Stomach smooth muscle (tissue), 2 donors: ENCODE measurements at regions not wholly inside any gene's neighbourhood (a gene's known extent, or its start where the extent isn't known, plus 50 kb on each side); places are given as distances from the start of the nearest gene placed in this dataset.
"Not testable (repeated sequence)": the region's sequence is repeated elsewhere in the genome, so short reads cannot be mapped to it uniquely, and the experiment has no call there.

Source experiments
- H3K27ac ChIP-seq: one replicate; pipeline ENCODE4 v1.7.0; 2013; ENCODE audit warnings: mild to moderate bottlenecking, low read length, inconsistent platforms
- H3K27me3 ChIP-seq, 2 donors: one replicate each; pipeline ENCODE4 v1.7.0; 2013; ENCODE audit warnings: low read length in 2 of 2; ENCODE audit not compliant: insufficient read depth in 2 of 2, control insufficient read depth in 1 of 2
- H3K36me3 ChIP-seq, 2 donors: one replicate each; pipeline ENCODE4 v1.7.0; 2013; ENCODE audit warnings: low read length in 2 of 2; ENCODE audit not compliant: control insufficient read depth in 2 of 2, insufficient read depth in 2 of 2
- H3K4me1 ChIP-seq: one replicate; pipeline ENCODE4 v1.7.0; 2013; ENCODE audit warnings: low read length; ENCODE audit not compliant: control insufficient read depth, insufficient read depth
- H3K4me3 ChIP-seq, 2 donors: one replicate each; pipeline ENCODE4 v1.7.0; 2013; ENCODE audit warnings: low read length in 2 of 2
- H3K9ac ChIP-seq, 2 donors: one replicate each; pipeline ENCODE4 v1.7.0; 2013; ENCODE audit warnings: low read length in 2 of 2, mild to moderate bottlenecking in 1 of 2
- H3K9me3 ChIP-seq, 2 donors: one replicate each; pipeline ENCODE4 v1.7.0; 2013; ENCODE audit warnings: low read length in 2 of 2; ENCODE audit not compliant: control insufficient read depth in 2 of 2
- donor health status: healthy.
- donor health status: Pancreatic carcinoma.

- H3K9me3 ChIP-seq = no peaks in the 10 kb centered on the region
- H3K27me3 ChIP-seq = no peaks in the 10 kb centered on the region
- no peak overlapping the region for H3K9ac ChIP-seq
- no peaks in the 10 kb centered on the region for H3K36me3 ChIP-seq
- no peak overlapping the region for H3K27ac ChIP-seq
- no peak overlapping the region for H3K4me3 ChIP-seq
- no peaks in the 10 kb centered on the region for H3K4me1 ChIP-seq
These were observed 723.3 kb downstream of the CETN3 start for GRCh38 chr5:89686081-89686765.

DNA sequence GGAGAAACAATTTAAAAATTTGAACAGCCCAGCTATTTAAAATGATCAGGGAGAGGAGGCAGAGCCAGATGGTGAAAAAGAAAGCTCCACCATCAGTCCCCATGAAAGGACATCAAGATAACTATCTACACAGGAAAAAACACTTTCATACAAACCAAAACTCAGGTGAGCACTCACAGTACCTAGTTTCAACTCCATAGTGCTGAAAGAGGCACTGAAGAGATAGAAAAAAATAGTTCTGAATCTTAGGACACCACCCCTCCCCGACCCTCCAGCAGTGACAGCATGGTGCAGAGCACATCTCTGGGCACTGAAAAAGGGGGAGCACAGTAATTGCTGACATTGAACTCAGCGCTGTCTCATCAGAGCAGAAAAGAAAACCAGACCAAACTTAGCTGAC lies 732.9 kb downstream of the CETN3 start:
- Histone ChIP-seq H3K36me3 (no peaks in the 10 kb centered on the region), H3K27ac (no peak overlapping the region), H3K4me1 (no peaks in the 10 kb centered on the region), H3K9ac (no peak overlapping the region), H3K9me3 (no peaks in the 10 kb centered on the region), H3K27me3 (no peaks in the 10 kb centered on the region), H3K4me3 (no peak overlapping the region)

DNA sequence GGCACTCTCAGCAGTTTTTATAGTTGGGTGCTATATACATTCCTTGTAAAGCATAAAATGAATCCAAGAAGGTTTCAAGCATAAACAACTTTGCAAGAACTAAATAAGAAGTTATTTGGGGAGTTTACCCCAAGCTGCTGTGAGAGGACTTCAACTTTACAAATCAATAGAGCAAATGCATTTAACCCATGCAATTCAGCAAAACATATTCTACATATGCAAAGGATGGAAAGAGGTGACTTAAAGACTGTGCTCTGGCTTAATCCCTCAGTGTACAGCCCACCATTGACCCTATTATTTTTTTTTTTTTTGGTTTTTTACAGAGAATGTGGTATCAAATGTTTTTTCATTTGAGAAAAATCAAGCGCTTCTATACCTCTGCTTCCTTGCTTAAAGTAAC lies 736.5 kb downstream of the CETN3 start:
- Histone ChIP-seq H3K4me3 (no peak overlapping the region), H3K9ac (no peak overlapping the region), H3K36me3 (no peaks in the 10 kb centered on the region), H3K27me3 (no peaks in the 10 kb centered on the region), H3K27ac (no peak overlapping the region), H3K9me3 (no peaks in the 10 kb centered on the region), H3K4me1 (no peaks in the 10 kb centered on the region)

DNA sequence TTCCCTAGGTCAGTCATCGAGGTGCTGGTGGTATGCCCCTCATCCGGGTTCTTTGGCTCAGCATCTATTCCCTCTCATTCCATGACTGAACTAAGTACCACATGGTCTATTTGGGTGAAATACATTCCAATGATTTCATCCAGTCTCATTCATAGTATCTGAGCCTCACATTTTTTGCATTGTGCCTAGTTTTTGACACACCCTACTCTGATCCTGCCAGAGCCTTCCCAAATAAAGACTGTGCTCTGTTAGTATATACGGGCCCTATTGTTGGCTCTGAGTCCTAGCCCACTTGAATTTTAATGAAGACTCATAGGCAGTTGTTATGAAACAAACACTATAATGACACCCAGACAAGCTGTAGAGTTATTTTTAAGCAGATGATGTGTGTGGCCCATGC lies 740.7 kb downstream of the CETN3 start:
- Histone ChIP-seq H3K9me3 (no peaks in the 10 kb centered on the region), H3K27me3 (no peaks in the 10 kb centered on the region), H3K9ac (no peak overlapping the region), H3K27ac (no peak overlapping the region), H3K4me3 (no peak overlapping the region), H3K36me3 (no peaks in the 10 kb centered on the region), H3K4me1 (no peaks in the 10 kb centered on the region)

DNA sequence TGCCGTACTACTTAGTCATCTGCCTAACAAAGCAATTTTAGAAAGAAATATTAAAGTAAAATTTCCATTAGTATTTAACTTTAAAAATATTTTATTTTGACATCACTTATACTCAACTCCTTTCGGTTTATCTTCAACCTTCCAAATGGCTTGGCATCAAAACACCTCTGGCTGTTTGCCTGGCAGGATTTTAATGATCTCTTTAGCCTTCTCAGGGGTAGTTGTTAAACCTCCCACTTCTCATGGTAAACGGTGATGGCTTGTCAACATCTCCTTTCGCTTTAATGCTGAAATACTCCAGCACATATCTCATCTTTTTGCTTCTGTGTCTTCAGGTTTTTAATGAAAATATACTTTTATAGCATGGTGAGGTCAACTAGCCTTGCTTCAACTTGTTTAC lies 747.1 kb downstream of the CETN3 start:
- Histone ChIP-seq H3K9ac (no peak overlapping the region), H3K27me3 (no peaks in the 10 kb centered on the region), H3K4me3 (no peak overlapping the region), H3K27ac (no peak overlapping the region), H3K9me3 (no peaks in the 10 kb centered on the region), H3K36me3 (no peaks in the 10 kb centered on the region), H3K4me1 (no peaks in the 10 kb centered on the region)

DNA sequence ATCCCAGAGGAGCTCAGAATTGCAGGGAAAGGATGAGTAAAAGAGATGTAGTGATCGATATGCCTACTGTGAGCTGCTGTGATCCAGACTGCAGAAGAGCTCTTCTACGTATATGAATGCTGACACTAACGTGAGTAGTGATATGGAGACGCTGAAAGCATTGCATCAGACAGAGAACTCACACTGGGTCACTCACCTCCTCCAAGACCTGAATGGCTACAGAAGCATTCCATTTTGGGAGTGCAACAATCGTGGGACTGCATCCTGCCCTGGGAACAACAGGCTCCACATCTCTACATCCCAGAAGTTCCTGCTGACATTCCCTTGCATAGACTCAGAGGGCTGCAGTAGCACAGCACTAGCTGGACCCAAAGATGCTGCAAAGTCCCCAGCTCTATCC lies 755.9 kb upstream of the MEF2C start:
- Histone ChIP-seq H3K4me1 (no peaks in the 10 kb centered on the region), H3K9ac (no peak overlapping the region), H3K36me3 (no peaks in the 10 kb centered on the region)

GRCh38 chr5:89634176-89634575 lies 751.2 kb upstream of the MEF2C start:
- not testable (repeated sequence) for H3K9me3 ChIP-seq, H3K36me3 ChIP-seq, H3K9ac ChIP-seq, H3K4me3 ChIP-seq, H3K27me3 ChIP-seq, H3K27ac ChIP-seq, H3K4me1 ChIP-seq

More for the DNA sequence above, 755.9 kb upstream of the MEF2C start:
- no peak overlapping the region for H3K27ac ChIP-seq
- H3K9me3 ChIP-seq = no peaks in the 10 kb centered on the region
- H3K4me3 ChIP-seq = no peak overlapping the region
- no peaks in the 10 kb centered on the region for H3K27me3 ChIP-seq

DNA sequence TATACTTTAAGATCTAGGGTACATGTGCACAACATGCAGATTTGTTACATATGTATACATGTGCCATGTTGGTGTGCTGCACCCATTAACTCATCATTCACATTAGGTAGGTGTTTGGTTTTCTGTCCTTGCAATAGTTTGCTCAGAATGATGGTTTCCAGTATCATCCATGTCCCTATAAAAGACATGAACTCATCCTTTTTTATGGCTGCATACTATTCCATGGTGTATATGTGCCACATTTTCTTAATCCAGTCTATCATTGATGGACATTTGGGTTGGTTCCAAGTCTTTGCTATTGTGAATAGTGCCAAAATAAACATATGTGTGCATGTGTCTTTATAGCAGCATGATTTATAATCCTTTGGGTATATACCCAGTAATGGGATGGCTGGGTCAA lies 747.1 kb upstream of the MEF2C start:
- not testable (repeated sequence) for H3K4me1 ChIP-seq, H3K27me3 ChIP-seq

GRCh38 chr5:89628876-89629635 lies 746.1 kb upstream of the MEF2C start:
- no peak overlapping the region for H3K9ac ChIP-seq
- no peaks in the 10 kb centered on the region for H3K9me3 ChIP-seq
- H3K4me1 ChIP-seq = no peaks in the 10 kb centered on the region
- no peak overlapping the region for H3K27ac ChIP-seq
- no peak overlapping the region for H3K4me3 ChIP-seq
- H3K36me3 ChIP-seq = no peaks in the 10 kb centered on the region
- no peaks in the 10 kb centered on the region for H3K27me3 ChIP-seq

More for the DNA sequence above, 747.1 kb upstream of the MEF2C start:
- H3K4me3 ChIP-seq, H3K27ac ChIP-seq, H3K9me3 ChIP-seq, H3K36me3 ChIP-seq, H3K9ac ChIP-seq: not testable (repeated sequence)

DNA sequence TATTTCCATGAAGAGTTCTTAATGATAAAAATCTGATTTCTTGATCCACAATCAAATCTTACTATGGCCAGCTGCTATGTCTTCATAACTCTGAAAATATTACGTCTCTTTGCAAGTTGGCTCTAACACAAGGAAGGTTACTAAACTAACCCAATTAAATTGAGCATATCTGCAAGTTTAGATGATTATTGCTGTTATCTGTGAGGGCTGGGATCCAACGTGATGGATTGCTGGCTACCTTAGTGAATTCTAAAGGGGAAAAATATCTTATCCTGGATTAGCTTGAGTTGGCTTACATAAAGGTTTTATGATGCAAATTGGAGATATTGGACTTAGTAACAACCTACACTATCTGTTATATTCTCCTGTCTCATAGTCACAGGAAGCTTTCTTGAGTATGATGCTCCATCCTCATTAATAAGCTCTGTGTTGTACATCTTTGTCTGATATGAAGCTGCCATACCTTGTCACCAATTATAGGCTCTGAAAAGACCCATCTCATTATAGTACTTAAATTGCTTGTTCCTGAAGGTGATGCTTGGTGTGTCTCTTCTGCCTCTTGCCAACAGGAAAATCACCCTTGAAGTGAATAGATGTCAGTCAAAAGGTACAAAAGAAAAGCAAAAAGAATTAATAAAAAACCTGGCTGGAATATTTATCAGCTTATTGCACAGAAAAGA lies 733.0 kb upstream of the MEF2C start:
- H3K9ac ChIP-seq = no peak overlapping the region
- H3K4me3 ChIP-seq = no peak overlapping the region
- H3K4me1 ChIP-seq = no peaks in the 10 kb centered on the region
- H3K27ac ChIP-seq = no peak overlapping the region
- no peaks in the 10 kb centered on the region for H3K9me3 ChIP-seq
- H3K36me3 ChIP-seq = no peaks in the 10 kb centered on the region
- no peaks in the 10 kb centered on the region for H3K27me3 ChIP-seq
